Fibroblast of lung (primary cell): ENCODE measurements at regions not wholly inside any gene's neighbourhood (a gene's known extent, or its start where the extent isn't known, plus 50 kb on each side); places are given as distances from the start of the nearest gene placed in this dataset.
A peak's percentile ranks its signal among the peaks of the same experiment; 100 is the strongest.

ENCODE experiments used
- DNase-seq, 2 donors: peaks; one replicate each; pipeline versions ENCODE4 v3.0.0 to v3.0.0-alpha.2; 2010; ENCODE audit warnings: low read depth in 2 of 2
- H2AFZ ChIP-seq: 2 replicates; pipeline ENCODE4 v1.5.1; 2012; ENCODE audit warnings: low read length, control low read depth, inconsistent platforms
- H3K27ac ChIP-seq: 2 replicates; pipeline ENCODE4 v1.5.1; 2011; ENCODE audit warnings: low read length, control low read depth; ENCODE audit not compliant: insufficient read depth
- H3K27me3 ChIP-seq: 2 replicates; pipeline ENCODE4 v1.5.1; 2011; ENCODE audit warnings: mild to moderate bottlenecking, low read length; ENCODE audit not compliant: control insufficient read depth, insufficient read depth
- H3K36me3 ChIP-seq: 2 replicates; pipeline ENCODE4 v1.5.1; 2011; ENCODE audit warnings: low read length; ENCODE audit not compliant: control insufficient read depth, insufficient read depth
- H3K4me1 ChIP-seq: 2 replicates; pipeline ENCODE4 v1.5.1; 2011; ENCODE audit warnings: low read length; ENCODE audit not compliant: control insufficient read depth, insufficient read depth; ENCODE audit errors: extremely low read depth
- H3K4me2 ChIP-seq: 2 replicates; pipeline ENCODE4 v1.5.1; 2011; ENCODE audit warnings: low read length, control low read depth; ENCODE audit not compliant: insufficient read depth; ENCODE audit errors: extremely low read depth
- H3K4me3 ChIP-seq, 4 experiments: fragments of 200-600 bp in 1 of 4; sonication (generic) in 1 of 4; replicated peaks in 1 of 4; 2 replicates each; pipeline ENCODE4 v1.5.1; 2011 to 2016; ENCODE audit warnings: low read length in 4 of 4, low read depth in 3 of 4, mild to moderate bottlenecking in 3 of 4, control low read depth in 2 of 4, inconsistent platforms in 1 of 4, mixed read lengths in 1 of 4; ENCODE audit not compliant: insufficient read depth in 1 of 4; ENCODE audit errors: control extremely low read depth in 1 of 4
- H3K79me2 ChIP-seq: 2 replicates; pipeline ENCODE4 v1.5.1; 2012; ENCODE audit warnings: mild to moderate bottlenecking, low read length, inconsistent platforms; ENCODE audit not compliant: control insufficient read depth, insufficient read depth
- H3K9ac ChIP-seq: 2 replicates; pipeline ENCODE4 v1.5.1; 2011; ENCODE audit warnings: mild to moderate bottlenecking, low read length, control low read depth; ENCODE audit not compliant: insufficient read depth
- H3K9me3 ChIP-seq: 2 replicates; pipeline ENCODE4 v1.5.1; 2012; ENCODE audit warnings: low read depth, low read length; ENCODE audit not compliant: control insufficient read depth, insufficient read depth
- H4K20me1 ChIP-seq: 2 replicates; pipeline ENCODE4 v1.5.1; 2011; ENCODE audit warnings: low read length; ENCODE audit not compliant: control insufficient read depth, insufficient read depth; ENCODE audit errors: extremely low read depth
- EZH2 ChIP-seq: IDR thresholded peaks from 2 replicates; pipeline ENCODE4 v1.5.1; 2012; ENCODE audit warnings: low read length, control low read depth, mild to moderate bottlenecking; ENCODE audit errors: missing control alignments
- TF ChIP-seq, protein P1 (sequence below), 2 donors: IDR thresholded peaks in 1 of 2; conservative IDR thresholded peaks in 1 of 2; 1 replicate in 1 of 2; 2 replicates in 1 of 2; pipeline ENCODE4 v1.5.1; 2011 to 2012; ENCODE audit warnings: low read length in 2 of 2, control low read depth in 1 of 2, inconsistent platforms in 1 of 2, low read depth in 1 of 2, mild to moderate bottlenecking in 1 of 2

DNA sequence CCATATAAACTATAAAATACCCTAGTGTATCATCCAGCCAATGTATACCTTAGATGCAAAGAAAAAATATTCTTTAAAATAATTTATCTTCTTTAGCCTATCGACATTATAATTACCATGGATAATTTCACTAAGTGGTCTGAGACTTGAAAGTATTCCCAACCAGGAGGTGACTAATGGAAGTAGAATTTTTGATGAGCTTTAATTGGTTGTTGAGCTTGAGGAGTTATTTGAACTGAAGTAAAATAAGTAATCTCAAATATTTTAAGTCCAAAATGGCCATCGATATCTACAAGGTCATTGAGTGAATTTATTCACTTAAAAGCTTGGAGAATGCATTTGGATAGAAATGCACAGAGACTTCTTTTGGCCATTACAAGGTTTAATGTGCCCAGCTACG lies 436.2 kb downstream of the TLL1 start:
- H3K27ac ChIP-seq, result no peak overlapping the region
- no peak overlapping the region for H3K9ac ChIP-seq
- no peak for TF ChIP-seq EZH2
- DNase-seq, result peak in 1 of 2 donors; percentile 53
- no peaks in the 10 kb centered on the region for H3K9me3 ChIP-seq
- no peak overlapping the region for H3K4me2 ChIP-seq
- no peaks in the 10 kb centered on the region for H3K36me3 ChIP-seq
- no peaks in the 10 kb centered on the region for H3K79me2 ChIP-seq
- H3K27me3 ChIP-seq, result no peaks in the 10 kb centered on the region
- H3K4me3 ChIP-seq, result no peak overlapping the region
- H4K20me1 ChIP-seq, result no peaks in the 10 kb centered on the region
- no peak overlapping the region for H2AFZ ChIP-seq
- no peaks in the 10 kb centered on the region for H3K4me1 ChIP-seq

DNA sequence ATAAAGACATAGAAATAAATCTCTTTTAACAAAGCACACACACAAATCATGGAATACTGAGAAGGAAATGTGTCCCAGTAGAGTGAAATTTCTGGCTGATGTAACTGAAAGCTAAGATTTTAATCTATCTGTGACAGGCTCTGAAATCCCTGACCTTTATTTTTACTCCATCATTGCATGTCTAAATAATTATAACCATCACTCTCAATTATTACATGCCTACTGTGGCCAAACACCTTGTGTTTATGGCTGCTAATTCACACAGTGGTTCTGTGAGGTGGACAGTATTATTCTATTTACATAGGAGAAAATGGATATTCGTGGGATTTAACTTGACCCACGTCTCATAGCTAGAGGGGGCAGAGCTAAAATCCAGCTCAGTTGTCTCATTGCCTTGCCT lies 438.1 kb downstream of the TLL1 start:
- Histone ChIP-seq H4K20me1 (no peaks in the 10 kb centered on the region), H2AFZ (no peak overlapping the region), H3K4me2 (no peak overlapping the region), H3K27ac (no peak overlapping the region), H3K36me3 (no peaks in the 10 kb centered on the region), H3K4me1 (no peaks in the 10 kb centered on the region), H3K79me2 (no peaks in the 10 kb centered on the region), H3K9ac (no peak overlapping the region), H3K27me3 (no peaks in the 10 kb centered on the region), H3K4me3 (no peak overlapping the region), H3K9me3 (no peaks in the 10 kb centered on the region)
- TF ChIP-seq, protein P1, sequence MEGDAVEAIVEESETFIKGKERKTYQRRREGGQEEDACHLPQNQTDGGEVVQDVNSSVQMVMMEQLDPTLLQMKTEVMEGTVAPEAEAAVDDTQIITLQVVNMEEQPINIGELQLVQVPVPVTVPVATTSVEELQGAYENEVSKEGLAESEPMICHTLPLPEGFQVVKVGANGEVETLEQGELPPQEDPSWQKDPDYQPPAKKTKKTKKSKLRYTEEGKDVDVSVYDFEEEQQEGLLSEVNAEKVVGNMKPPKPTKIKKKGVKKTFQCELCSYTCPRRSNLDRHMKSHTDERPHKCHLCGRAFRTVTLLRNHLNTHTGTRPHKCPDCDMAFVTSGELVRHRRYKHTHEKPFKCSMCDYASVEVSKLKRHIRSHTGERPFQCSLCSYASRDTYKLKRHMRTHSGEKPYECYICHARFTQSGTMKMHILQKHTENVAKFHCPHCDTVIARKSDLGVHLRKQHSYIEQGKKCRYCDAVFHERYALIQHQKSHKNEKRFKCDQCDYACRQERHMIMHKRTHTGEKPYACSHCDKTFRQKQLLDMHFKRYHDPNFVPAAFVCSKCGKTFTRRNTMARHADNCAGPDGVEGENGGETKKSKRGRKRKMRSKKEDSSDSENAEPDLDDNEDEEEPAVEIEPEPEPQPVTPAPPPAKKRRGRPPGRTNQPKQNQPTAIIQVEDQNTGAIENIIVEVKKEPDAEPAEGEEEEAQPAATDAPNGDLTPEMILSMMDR (conservative IDR thresholded peaks at IDR 0.05 in 1 of 2, IDR thresholded peaks at IDR 0.05 in 1 of 2; ENCODE audit: low read depth in 1 of 2, low read length in 2 of 2), result no peak
- no peak for TF ChIP-seq EZH2
- DNase-seq, result no peak

DNA sequence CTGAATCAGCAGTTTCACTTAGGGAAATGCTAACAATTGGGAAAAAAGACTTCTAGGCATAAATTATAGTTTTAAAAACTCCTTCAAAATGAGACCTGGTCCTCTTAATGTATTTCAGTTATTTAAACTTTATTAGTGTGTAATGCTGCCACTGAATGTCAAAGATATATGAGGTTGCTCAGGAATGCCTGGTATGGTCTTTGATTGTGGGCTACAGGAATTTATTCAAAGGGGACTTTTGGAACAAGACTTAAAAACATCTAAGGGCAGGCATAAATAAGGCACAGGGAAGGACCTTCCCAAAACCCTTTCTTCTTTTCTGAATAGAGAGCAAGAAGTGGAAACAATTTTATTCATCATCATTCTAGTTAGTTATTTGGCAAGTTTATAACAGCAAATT lies 439.1 kb downstream of the TLL1 start:
- Histone ChIP-seq H3K27ac (no peak overlapping the region), H2AFZ (no peak overlapping the region), H3K4me2 (no peak overlapping the region), H3K9ac (no peak overlapping the region), H3K4me3 (no peak overlapping the region), H3K36me3 (no peaks in the 10 kb centered on the region), H3K79me2 (no peaks in the 10 kb centered on the region), H4K20me1 (no peaks in the 10 kb centered on the region), H3K9me3 (no peaks in the 10 kb centered on the region), H3K4me1 (no peaks in the 10 kb centered on the region), H3K27me3 (no peaks in the 10 kb centered on the region)
- peak in 1 of 2 donors; percentile 71 for DNase-seq
- TF ChIP-seq EZH2, result no peak
- TF ChIP-seq, protein P1 (conservative IDR thresholded peaks at IDR 0.05 in 1 of 2, IDR thresholded peaks at IDR 0.05 in 1 of 2; ENCODE audit: low read depth in 1 of 2, low read length in 2 of 2), result no peak
